CD4-positive, alpha-beta T cell treated with Interleukin-10 for 1 hour (primary cell): ENCODE measurements at regions not wholly inside any gene's neighbourhood (a gene's known extent, or its start where the extent isn't known, plus 50 kb on each side); places are given as distances from the start of the nearest gene placed in this dataset.

Experiments
- DNase-seq: peaks from one replicate; pipeline ENCODE4 v3.0.0-alpha.2; 2020

DNA sequence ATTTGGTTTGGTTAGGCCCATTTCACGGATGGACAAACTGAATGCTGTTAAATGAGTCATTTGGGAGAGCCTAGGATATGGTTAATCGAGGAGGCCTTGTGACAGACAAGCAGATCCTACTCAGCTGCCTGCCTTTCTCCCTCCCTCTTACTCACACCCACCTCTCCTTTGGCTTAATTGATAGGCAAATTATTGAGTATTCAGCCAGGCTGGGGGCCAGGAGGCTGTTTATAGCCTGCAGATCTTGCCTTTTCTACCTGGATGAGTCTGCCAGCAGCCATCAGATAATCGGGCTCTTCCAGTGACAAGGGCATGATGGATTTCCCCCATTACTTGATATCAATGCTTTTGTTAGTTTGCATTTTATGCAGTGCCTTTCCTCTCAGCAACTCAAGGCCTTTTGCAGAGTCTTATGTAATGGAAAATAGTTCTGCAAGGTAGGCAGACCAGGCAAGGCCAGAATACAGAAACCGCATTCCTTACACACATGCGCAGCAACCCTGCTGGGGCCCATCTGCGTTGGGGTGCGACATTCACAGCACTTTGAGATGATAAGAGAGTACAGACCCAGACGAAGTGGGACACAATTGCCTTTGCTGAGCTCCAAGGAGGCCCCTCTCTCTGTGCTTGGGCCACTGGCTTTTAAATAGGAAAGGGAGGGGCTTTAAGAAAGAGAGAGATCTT is 96.2 kb upstream of the ATP6AP2 start:
- no peak for DNase-seq

DNA sequence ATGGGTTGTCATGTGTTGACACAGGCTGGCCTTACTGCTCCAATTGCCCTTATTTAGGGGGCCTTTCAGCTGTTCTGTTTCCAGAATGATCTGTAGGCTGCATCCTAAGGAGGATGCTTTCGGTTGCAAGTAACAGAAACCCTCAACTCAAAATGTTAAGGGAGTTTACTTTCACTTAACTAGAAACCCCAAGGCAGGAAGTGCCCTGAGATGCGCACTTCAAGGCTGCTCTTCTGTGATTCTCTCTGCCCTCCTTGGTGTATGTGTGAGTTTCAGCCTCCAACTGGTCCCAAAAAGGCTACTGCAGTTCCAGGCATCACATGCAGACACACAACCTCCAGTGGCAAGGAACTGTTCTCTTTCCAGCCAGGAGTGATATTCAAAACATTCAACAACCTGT is 97.3 kb upstream of the ATP6AP2 start:
- peak; percentile 2 for DNase-seq

DNA sequence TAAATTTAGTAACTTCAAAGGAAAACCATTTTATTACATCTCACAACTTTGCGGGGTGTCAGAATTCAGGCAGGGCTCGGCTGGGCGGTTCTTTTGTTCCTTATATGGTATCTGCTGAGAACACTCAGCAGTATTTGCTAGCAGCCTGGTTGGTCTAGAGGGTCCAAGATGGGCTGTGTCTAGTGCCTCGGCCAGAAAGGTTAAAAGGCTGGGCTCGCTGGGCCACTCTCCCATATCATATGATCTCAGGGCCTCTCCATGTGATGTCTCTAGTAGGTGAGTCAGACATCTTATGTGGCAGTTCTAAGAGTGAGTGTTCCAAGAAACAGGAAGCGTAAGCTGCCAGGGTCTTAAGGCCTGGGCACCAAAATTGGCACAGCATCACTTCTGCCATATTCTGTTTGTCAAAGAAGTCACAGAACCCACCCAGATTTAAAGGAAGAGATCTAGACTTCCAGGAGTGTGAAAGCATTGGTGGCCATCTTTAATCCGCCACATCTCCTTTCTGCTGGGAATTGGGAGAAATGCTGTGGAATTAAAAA is 100.9 kb upstream of the ATP6AP2 start:
- DNase-seq: no peak

DNA sequence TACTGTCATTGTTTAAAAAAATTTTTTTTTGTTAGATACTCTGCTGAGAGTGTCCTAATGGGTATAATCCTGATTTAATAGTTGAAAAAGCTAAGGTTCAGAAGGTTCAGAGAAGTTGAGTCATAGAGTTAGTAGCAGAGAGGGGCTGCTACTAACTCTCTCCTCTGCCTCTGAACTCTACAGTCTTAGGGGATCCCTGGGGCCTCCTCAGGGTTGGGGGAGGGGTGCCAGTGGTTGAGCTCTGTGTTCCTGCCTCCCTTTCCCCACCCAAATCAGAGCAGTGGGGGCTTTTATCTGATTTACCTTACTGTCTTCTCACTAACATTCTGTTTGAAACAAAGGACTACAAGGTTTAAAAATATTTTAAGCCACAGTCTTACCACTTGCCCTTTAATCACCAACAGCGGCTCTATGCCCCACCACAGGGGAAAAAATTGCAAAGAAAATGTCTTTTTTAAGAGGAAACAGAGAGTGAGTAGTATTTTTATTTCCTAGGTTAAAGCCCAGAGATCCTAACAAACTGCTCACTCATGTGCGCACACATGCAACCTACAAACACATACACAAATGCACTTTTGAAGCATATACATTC is 102.2 kb upstream of the ATP6AP2 start:
- no peak for DNase-seq

DNA sequence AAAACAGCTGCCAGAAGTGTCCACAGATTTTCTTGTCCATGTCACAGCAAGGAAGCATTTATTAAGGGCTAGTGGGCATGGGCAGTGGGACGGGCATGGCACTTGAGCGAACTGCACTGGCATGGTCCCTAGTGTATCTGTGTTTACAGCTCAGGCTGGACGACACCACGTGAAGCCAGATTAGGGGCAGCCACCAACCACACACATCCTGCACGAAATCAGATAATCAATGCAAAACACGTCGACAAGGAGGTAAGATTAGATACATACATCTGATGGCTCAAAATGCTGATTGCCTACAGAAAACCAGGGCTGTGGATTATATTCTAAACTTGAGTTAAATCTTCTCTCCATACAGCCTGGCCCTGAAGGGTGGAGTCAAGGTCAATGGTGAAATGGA is 103.8 kb upstream of the ATP6AP2 start:
- no peak for DNase-seq

DNA sequence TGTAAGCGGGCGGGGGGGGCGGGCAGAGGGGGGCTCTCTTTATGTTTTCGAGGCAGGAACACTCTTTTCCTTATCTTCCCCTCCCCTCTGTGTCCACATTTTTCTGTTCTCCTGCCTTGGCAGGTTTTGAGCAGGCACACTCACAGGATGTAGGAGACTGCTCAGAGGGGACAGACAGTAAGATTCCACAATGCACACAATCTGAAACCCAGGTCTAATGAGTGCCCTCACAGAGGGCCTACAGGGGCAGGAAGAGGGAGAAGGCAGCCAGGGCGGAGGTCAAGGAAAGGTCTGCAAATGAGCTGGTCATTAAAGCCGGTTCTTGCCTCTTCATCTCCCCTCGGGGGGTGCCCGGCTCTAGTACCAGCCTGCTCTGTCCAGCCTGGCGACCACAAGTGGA is 106.1 kb upstream of the ATP6AP2 start:
- no peak for DNase-seq

DNA sequence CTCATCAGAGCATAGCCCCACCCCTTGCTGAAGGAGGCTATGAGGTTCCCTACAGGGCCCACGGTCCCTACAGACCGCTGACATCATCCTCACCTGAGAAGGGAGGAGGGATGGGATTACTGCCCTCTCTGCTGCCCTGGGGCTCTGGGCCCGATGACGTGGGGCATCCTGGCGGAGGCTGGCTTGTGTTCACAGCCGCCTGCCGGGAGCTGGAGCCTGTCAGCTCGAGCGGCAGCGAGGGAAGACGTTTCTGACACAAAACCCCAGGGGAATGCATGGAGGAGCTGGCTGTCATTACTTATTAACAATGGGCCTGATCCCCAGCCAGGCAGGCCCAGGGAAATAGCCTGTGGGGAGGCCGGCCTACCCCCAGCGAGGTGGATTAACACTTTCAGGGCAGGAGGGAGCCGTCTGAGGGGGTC is 106.6 kb upstream of the ATP6AP2 start:
- DNase-seq: no peak

DNA sequence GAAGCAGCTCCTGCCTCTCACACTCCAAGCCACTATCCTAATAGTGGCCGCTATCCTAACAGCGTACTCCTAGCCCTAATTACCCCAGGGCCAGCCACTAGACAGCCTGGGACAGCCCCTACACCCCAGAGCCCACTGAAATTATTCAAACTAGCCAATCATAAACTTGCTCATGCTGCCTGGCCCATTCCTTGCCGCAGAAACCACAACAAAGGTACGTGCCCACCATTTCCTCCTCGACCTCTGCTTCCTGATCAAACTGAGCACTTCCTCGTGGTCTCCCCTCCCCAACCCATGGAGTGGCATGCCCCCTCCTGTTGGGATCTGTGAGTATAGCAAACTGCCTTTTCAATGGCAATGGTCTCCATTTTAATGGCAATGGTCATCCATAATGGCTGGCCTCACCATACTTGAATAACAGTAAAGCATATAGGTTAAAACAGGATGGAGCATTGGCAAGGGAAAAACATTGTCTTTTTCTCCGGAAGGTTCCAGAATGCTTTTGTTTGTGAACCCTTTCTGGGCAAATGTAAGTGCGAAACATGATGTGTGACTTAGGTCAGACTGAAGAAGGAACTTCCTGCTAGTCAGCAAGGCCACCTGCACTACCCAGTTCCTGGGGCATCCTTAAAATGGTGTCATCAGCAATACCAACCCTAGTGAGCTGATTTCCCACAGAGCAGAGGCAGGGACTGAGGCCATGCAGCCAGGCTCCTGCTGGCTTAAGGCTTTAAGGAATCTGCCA is 107.1 kb upstream of the ATP6AP2 start:
- DNase-seq: no peak

DNA sequence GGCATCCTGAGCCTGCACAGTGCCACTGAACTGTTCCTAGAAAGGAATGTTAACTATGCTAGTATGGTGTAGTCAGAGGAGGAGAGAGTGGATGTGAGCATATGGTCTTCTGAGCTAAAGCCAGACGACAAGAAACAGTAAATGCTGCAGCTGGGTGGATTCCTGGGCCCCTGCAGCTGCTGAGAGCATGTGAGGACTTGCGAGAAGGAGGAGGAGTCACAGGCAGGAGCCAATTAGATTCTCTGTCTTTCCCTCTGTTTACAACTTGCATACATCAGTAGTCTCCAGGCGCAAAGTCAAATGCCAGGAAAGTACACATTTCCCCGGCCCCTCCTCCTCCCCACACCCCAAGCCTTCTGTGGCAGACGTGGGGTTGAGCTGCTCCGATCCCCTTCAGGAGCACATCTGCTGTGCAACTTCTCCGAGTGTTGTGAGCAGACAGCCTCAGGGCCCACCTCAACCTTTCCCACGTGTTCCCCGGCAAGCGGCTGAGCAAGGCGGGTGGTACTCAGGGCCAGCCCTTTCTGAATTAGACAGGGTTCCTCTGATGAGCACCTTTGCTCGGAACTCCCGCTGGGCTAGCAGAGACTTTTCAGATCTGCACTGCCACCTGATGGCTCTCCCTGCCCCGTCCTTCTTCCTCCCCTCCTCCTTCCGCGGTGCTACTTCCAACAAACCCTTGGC is 108.7 kb upstream of the ATP6AP2 start:
- DNase-seq: peak; percentile 17

DNA sequence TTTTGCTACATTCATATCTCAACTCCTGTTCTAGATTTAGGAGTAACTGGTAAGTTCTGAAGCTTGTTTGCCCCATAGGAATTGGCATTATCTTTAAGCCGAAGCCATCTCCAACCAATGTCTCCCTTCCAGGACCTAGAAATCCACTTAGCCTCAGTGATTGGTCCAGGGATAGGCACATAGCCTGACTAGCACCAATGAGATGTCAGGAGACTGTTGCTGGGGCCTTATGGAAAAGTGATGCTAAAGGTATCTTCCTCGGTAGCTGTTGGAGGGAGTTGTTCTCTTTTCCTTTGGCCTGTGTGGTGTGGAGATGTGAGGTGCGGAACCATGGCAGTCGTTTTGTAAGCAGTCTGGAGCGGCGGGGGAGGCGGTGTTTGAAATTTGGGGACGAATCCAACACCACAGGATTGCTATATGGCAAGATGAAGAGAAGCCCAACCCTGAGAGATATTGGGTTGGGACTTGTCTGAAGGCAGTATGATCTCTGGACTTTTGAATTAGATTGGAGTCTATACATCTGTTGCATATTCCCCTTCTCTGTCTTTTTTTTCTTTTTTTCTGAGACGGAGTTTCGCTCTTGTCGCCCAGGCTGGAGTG is 109.8 kb upstream of the ATP6AP2 start:
- DNase-seq: no peak

DNA sequence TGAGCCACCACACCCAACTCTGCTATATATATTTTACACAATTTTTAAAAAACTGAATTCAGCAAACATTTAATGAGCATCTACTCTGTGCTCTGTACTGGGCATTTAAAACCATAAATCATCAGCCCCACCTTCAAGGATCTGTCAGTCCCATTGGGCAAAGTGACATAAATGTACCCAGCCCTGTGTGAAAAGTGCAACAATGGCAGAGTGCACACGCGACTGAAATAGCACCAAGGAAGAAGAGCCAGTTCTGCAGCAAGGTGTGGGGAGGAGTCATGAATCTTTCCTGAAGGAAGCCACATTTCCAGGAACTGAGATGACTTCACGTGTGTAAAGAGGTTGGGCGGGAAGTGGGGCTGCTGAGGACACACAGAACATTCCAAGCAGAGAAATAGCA is 111.5 kb upstream of the ATP6AP2 start:
- no peak for DNase-seq

DNA sequence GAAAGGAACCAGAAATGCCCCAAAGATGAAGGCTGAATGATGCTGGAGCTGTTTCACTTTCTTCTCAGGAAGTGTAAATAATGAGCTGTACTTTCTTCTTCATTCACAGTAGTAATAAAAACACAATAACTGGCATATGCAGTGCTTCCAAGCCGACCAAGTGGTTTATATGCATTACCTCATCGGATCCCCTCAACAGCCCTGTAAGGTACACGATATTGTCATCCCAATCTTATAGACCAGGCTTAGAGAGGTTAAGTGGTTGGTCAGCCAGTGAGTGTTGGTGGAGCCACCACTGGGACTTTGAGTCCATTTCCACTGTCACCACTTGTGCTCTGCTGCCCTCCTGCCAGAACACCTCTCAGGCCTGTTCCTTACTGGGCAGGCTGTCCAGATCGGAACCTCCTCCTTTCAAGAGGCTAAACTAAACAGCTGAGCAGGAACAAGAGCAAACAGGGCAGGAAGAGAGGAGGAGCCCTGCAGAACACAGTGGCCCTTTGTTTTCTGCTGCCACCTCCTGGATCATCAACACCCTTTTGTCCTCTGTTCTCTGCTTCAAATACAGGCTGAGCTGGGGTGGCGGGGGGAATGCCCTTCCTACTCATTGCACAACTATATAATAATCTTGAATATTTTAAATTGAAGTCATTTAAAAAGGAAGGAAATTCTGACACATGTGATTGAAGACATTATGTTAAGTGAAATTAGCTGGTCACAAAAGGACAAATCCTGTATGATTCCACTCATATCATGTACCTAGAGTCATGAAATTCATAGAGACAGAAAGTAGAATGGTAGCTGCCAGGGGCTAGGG is 112.5 kb upstream of the ATP6AP2 start:
- DNase-seq: peak; percentile 26

DNA sequence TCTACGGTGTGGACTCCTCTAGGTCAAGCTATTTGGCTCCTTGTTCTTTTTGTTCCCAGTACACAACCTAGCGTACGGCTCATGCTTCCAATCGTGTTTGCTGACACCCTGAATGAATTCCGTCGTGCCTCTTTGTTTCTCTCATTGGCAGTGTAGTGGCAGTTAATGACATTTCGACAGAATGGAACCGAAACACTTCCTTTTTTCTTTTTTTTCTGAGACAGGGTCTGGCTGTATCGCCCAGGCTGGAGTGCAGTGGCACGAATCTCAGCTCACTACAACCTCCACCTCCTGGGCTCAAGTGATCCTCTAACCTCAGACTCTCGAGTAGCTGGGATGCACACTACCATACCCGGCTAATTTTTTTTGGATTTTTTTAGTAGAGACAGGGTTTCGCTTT is 113.3 kb upstream of the ATP6AP2 start:
- no peak for DNase-seq

DNA sequence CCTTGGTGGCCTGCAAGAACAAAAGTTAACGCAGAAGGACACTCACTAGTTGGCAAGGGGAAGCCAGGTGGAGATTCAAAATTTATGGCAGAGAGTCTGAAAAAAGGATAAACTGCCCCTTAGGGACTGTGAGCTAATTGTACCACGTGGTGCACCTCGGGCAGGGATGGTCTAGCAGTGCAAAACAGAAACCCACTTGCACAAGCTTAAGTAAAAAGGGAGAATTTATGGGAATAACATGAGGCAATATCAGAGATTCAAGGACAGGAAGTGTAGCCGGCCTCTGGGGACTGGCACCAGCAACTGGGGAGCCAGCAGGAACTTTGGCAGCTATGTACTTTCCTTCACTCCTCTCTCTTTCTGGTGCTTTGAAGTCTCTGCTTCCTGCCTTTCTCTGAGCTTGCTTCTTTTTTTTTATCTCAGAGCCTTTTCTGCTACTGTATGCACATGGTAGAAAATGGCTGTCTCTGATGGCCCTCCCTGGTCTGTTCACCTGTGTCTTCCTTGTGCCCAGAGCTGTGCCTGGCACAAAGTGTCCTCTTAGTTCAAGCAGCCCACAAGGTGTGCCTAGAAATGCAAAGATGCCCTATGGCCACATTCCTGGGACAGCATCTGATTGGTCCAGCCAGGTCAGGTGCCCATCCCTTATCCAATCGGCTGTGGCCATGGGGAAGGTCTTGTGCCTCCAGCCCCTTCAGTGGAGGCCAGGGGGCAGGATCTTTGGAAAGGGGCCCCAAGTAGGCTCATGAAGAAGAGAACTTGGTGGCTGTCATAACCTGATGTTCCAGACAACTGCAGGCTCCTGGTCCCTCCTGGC is 114.8 kb upstream of the ATP6AP2 start:
- no peak for DNase-seq

DNA sequence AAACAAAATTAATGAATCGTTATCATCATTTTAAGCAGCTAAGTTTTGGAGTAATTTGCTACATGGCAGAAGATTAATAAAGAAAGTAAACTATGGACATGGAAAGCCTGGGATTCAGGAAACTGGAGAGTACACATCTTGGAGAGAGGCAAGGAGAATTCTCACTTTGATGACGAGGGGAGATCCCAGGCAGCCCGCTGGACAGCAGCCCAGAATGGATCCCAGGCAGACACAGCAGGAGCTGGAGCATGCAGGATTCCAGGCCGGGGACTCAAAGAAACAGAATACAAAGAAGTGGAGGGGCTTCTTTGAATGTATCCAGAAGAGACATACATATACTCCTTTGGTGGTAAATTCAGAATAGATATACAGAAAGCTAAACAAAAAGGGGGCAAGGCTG is 118.0 kb upstream of the ATP6AP2 start:
- DNase-seq: no peak

DNA sequence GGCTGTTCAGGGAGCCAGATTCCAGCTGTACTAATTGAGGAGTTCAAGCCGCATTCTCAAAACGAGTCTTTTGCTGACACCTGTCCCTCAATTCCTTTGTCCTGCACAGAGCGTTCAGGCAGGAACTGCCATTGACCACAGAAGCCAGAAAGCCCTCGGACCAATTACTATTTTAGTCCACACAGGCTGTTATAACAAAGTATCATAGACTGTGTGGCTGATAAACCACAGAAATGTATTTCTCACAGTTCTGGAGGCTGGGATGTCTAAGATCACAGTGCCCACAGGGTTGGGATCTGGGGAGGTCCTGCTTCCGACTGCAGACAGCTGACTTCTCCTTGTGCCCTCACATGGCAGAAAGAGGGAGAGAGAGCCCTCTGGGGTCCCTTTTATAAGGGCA is 119.8 kb upstream of the ATP6AP2 start:
- DNase-seq: no peak

DNA sequence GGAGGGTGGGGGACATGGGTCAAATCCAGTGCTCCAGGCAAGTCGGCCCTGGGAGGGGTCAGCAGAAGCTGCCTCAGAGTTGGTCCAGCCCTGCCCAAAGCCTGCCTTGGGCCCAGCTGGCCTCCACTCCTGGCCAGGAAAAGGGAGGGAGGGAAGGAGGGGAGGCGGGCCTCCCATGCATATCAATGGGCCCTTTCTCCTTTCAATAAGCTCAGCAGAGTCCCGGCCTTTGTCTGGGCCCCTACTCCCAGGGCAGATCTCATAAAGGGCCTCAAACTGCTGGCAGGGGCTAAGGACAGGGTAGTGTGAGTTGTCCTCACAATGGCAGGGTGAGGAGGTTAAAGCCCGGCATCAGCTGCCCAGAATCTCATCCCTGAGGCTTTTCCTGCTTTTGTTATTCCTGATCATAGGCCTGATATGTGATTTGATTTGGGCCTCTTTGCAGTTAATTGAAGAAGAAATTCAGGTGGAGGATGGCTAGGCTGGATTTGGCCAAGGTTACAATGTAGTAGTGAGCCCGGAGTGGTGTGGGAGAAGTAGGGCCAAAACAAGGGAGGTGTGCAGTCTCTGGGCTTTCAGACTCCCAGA is 121.1 kb upstream of the ATP6AP2 start:
- no peak for DNase-seq

DNA sequence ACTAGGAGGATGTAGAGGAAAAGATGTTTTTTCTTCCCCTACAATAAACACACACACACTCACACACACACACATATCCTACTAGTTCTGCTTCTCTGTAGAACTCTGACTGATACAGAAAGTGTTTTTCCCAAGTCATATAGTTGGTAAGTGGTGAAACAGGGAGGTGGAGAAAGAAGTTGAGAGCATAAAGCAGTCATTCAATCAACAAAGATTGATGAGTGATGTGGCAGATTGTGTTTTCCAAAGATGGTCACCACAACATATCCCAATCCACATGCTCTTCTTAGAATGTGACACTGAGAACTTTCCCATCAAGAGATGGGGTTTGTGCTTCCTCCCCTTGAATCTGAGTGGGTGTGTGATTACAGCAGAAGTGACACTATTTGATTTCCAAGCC is 123.4 kb upstream of the ATP6AP2 start:
- DNase-seq: no peak

DNA sequence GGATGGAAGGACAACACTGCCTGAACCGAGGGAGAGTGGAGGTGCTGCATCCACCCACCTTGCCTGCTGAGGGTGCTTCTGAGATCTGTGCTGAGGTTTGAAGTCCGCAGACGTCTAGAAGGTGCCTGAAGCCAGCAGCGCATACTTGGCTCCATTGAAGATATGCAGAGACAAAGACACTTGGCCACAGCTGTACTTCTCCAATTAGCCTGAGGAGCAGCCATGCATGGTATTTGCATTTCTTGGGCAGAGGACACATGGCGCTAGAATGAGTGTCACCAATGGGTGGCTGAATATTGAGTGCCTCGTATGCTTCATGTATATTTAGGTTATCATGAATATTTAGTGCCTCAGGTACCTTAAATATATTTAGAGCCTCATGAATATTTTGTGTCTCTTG is 128.7 kb upstream of the ATP6AP2 start:
- DNase-seq: no peak

DNA sequence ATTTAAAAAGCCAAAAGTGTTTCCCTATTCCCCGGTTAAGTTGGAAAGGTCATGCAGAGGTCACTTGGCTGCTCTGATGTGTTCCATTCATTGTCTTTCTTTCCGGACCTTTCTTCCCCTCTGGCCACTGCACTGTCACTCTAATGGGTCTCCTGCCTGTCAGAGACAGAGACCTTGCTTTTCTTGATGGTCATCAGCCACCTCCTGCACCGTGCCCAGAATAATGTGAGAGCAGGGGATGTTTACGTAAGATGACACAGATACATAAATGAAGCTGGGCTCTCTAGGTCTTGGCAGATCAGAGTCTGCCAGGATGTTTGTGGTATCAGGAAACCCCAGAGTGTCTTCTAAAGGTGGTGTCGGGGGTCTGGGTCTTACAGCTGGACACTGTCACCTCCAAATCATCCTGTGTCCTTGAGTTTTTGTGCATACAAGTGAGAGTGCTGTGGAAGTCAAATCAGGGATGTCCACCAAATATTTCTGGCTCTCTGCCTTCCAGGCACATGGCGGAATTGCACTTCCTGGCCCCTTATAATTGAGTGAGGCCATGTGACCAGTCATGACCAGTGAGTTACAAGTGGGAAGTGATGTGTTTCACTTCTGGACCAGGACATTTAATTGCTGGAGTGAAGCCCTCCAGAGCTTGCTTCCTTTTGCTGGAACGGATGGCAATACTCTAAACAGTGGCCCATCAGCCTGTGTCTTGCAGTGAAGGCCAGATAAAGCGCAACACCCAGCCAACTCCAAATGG is 130.6 kb upstream of the ATP6AP2 start:
- DNase-seq: no peak
